Motor neuron (in vitro differentiated cells): ENCODE measurements at regions not wholly inside any gene's neighbourhood (a gene's known extent, or its start where the extent isn't known, plus 50 kb on each side); places are given as distances from the start of the nearest gene placed in this dataset.
A peak's percentile ranks its signal among the peaks of the same experiment; 100 is the strongest.
"Not testable (repeated sequence)": the region's sequence is repeated elsewhere in the genome, so short reads cannot be mapped to it uniquely, and the experiment has no call there.

Source experiments
- ATAC-seq, 8 experiments: fragments of 200-7000 bp; cut with Tn5 transposase; replicated peaks in 6 of 8; 2 replicates each; pipeline ENCODE4 v1.8.0; 2021; ENCODE audit warnings: mild to moderate bottlenecking in 8 of 8, moderate library complexity in 8 of 8
- H3K27ac ChIP-seq, 2 donors: fragments of 250-450 bp; sonication (Bioruptor Pico); 2 replicates each; pipeline ENCODE4 v1.9.0; 2021; ENCODE audit warnings: antibody characterized with exemption in 2 of 2, mild to moderate bottlenecking in 2 of 2, moderate library complexity in 1 of 2
- H3K4me1 ChIP-seq, 2 donors: fragments of 250-450 bp; sonication (Bioruptor Pico); replicated peaks in 1 of 2; 2 replicates each; pipeline ENCODE4 v1.6.1; 2021; ENCODE audit warnings: antibody characterized with exemption in 2 of 2, mild to moderate bottlenecking in 2 of 2, moderate library complexity in 1 of 2
- H3K4me3 ChIP-seq, 5 donors: fragments of 250-450 bp; sonication (Bioruptor Pico); 2 replicates each; pipeline ENCODE4 v1.9.0; 2021; ENCODE audit warnings: antibody characterized with exemption in 5 of 5, mild to moderate bottlenecking in 5 of 5, moderate library complexity in 4 of 5
- WGBS, 10 experiments: fragments of 450-650 bp; shearing (Covaris generic); methylation state at CpG; one replicate each; pipeline ENCODE4 v1.0.0; 2022; 5-methylcytosine and 5-hydroxymethylcytosine counted together
- in situ Hi-C, 9 experiments: fragments of 400-800 bp; cut with MboI; loops; one replicate each; pipeline ENCODE4 v1.15.0; 2021; ENCODE audit warnings: low sequenced_read_pairs in 9 of 9, low pct_unique_long_range_greater_than_20kb in 2 of 9; ENCODE audit not compliant: unreplicated experiment in 9 of 9

DNA sequence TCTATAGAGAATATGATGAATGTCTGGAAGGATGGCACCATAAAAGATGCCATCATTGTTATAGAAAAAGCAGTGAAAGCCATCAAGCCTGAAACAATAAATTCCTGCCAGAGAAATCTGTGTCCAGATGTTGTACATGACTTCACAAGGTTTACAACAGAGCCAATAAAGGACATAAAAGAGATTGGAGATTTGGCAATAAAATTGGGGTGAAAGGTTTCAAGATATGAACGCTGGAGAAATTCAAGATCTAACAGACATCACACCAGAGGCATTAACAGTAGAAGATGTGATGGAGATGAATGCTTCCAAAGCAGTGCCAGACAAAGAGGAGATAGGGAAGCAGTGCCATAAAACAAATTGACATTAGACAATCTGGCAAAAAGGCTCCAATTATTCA, 518.8 kb upstream of the ACVR2A start:
- peaks cover 0 to 2% of the 10 kb centered on the region in 2 donors for H3K4me1 ChIP-seq
- no peak for ATAC-seq
- H3K4me3 ChIP-seq: no peak overlapping the region
- in situ Hi-C loops: loop anchor here in 1 of 9 experiments (25.0 kb wide), 1 partner anchor 239 kb away; no protein-coding TSS in a partner anchor
- WGBS, 10 experiments: 13 to 86% (median 71%) methylated on average over 1 of the region's 1 CpG; no CpG with 5 or more reads in 3 of the 10 experiments
- H3K27ac ChIP-seq: no peak overlapping the region

DNA sequence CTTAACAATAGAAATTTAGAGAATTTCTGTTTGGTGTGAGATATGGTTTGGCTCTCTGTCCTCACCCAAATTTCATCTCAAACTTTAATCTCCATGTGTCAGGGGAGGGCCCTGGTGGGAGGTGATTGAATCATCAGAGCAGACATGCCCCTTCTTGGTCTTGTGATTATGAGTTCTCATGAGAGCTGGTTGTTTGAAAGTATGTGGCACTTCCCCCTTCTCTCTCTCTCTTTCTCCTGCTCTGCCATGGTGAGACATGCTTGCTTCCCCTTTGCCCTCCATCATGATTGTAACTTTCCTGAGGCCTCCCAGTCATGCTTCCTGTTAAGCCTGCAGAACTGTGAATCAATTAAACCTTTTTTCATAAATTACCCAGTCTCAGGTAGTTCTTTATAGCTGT, 524.7 kb upstream of the ACVR2A start:
- Histone ChIP-seq H3K27ac (no peak overlapping the region), H3K4me3 (no peak overlapping the region), H3K4me1 (no peaks in the 10 kb centered on the region)
- no peak for ATAC-seq
- in situ Hi-C loops: loop anchor here in 1 of 9 experiments (25.0 kb wide), 1 partner anchor 233 kb away; no protein-coding TSS in a partner anchor

DNA sequence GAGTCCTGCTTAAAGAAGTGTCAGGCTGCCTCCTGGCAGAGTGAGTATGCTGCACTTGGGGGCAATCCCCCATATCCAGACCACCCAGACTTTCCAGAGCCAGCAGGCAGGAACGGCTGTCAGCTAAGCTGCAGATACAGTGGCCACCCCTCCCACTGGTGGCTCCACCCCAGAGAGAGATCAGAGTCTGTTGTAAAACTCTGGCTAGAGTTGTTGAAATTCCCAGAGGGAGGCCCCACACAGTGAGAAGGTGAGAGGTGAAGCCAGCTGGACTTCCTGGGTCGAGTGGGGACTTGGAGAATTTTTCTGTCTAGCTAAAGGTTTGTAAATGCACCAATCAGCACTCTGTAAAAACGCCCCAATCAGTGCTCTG, 533.8 kb upstream of the ACVR2A start:
- peak in 1 of 8 experiments; percentile 62 for ATAC-seq
- Histone ChIP-seq H3K4me1 (no peaks in the 10 kb centered on the region), H3K27ac (no peak overlapping the region), H3K4me3 (no peak overlapping the region)
- in situ Hi-C loops: loop anchor here in 1 of 9 experiments (25.0 kb wide), 1 partner anchor 224 kb away; no protein-coding TSS in a partner anchor
- 0 to 86% (median 83%) methylated on average over 1 to 3 of the region's 3 CpGs; no CpG with 5 or more reads in 5 of the 10 experiments for WGBS, 10 experiments

DNA sequence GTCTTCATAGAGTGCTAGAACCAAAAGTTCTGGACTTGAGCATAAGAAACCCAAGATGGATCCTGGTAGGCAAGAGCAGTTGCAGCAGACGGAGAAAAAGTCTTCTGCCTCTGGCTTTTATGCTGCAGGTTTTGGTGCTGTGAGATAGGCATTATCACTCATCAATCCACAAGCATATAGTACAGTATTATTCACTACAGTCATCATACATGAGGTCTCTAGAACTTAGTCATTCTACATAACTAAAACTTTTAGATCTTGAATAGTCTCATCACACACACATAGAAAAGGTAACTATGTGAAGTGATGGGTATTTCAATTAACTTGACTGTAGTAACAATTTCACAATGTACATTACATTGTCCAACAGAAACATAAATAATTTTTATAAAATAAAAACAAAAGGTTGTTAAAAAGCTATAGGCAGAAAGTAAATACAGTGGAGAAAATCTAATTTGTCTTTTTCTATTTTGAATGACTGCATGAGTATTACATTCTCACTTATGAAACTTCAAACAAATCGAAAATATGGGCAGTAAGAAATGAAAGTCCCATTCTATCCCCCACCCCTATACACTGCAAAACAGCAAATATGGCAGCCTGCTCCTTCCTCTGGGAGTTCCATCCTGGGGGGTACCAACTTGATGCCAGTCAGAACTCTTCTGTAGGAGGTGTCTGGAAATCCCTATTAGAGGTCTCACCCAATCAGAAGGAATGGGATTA, 534.3 kb upstream of the ACVR2A start:
- in situ Hi-C loops: loop anchor here in 1 of 9 experiments (25.0 kb wide), 1 partner anchor 223 kb away; no protein-coding TSS in a partner anchor
- Histone ChIP-seq H3K4me3 (no peak overlapping the region), H3K27ac (no peak overlapping the region), H3K4me1 (no peaks in the 10 kb centered on the region)
- ATAC-seq: no peak
- 0 to 100% (median 83%) methylated on average over 1 to 2 of the region's 2 CpGs; no CpG with 5 or more reads in 1 of the 10 experiments for WGBS, 10 experiments

DNA sequence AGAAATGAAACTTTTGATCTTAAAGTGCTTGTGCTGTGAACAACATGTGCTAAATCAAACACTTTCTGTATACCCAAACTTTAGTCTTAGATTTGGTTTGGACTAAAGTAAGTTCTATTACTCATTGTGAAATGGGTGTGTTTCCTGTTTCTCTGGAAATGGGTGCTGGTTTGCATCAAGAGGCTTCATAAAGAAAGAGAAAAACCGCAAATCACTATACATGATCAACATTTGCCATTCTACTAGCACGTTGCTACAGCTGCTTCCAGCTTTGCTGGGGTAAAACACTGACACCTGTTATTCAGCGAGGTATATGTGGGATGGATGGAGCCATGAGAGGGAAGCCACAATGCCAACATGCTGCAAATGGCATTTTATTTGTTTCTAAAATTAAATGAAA, 547.0 kb upstream of the ACVR2A start:
- no peak overlapping the region for H3K4me3 ChIP-seq
- no peak overlapping the region for H3K27ac ChIP-seq
- WGBS, 10 experiments: 0 to 100% (median 87%) methylated on average over 1 to 3 of the region's 3 CpGs
- no peak for ATAC-seq
- no peaks in the 10 kb centered on the region for H3K4me1 ChIP-seq
- in situ Hi-C loops: no loop called here

DNA sequence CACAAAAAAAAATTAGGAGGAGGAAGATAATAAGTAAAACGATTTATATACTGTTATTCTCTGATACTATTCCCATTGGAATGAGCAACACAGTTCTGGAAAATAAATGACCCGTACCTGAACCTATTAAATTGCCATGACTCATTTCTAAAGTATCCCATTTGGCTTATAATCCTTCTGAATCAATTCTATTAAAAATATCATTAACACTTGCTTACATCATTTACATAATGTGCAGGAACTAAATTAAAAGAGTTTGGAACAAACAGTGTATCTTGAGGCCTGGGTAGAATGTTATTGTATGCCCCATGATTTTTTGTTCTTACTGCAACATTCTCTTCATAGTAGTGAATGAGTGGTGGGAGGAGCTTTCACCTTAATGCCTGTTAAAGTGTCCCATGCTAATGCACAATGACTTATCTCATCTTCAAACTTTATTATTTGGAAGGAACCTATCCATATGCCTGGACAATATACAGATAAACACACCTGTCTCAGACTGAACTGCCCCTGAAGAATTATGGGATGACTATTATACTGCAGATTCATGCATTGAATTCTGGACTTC, 549.9 kb upstream of the ACVR2A start:
- 0 to 80% (median 25%) methylated on average over 1 to 2 of the region's 2 CpGs; no CpG with 5 or more reads in 2 of the 10 experiments for WGBS, 10 experiments
- ATAC-seq: no peak

DNA sequence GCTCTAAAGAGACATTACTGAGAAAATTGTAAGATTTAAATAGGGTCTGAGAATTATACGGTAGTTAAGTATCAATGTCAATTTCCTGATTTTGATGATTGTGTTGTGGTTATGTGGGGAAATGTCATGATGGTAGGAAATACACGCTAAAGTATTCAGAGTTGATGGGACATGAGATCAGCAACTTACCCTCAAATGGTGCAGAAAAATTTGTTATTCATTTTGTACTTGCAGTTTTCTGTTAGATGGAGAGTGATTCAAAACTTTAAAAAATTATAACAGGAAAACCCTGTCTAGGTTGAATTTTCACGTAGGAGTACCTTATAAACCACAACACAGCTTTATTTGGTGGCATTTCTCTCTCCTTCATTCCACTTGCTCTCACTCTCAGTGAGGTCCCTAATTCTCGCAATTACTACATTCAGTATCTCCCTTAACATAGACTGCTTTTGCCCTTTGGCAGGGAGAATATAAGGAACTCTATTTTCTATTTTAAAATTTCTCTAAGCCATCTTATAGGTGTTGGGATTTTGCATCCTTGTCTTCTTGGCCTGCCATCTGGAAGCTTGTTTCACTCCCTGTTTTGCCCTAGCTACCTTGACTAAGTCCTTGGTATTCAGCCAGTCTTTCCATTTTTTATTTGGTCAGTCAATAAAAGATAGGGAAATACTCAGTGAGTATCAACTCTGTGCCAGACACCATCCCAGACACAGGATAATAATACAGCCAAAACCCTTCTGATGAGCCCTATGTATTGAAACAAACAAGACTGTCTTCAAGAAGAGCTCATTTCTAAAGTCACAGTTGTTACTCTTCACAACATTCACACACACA, 550.6 kb upstream of the ACVR2A start:
- no peaks in the 10 kb centered on the region for H3K4me1 ChIP-seq
- WGBS, 10 experiments: 60 to 100% (median 88%) methylated on average over 1 to 4 of the region's 4 CpGs
- H3K27ac ChIP-seq: no peak overlapping the region
- ATAC-seq: no peak
- H3K4me3 ChIP-seq: no peak overlapping the region
- in situ Hi-C loops: no loop called here

More for the DNA sequence above, 549.9 kb upstream of the ACVR2A start:
- H3K4me3 ChIP-seq: no peak overlapping the region
- no peak overlapping the region for H3K27ac ChIP-seq
- H3K4me1 ChIP-seq: no peaks in the 10 kb centered on the region
- in situ Hi-C loops: no loop called here

DNA sequence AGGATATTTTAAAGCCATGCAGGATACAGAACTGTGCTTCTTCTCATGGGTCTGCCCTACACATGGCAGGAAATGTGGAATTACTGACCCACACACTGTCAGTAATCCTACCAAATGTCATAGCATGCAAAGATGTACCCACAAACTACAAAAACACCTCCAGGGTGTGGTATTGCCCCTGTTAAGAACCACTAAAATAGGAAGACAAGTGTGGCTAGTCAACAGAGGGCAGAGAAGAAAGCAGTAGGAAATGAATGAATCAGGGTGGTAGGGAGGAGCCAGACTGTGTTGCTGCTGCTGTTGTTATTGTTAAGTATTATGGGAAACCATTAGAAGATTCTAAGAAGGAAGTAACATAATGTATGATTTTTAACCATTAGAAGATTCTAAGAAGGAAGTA, 556.7 kb upstream of the ACVR2A start:
- no peaks in the 10 kb centered on the region for H3K4me1 ChIP-seq
- in situ Hi-C loops: no loop called here
- no peak overlapping the region for H3K4me3 ChIP-seq
- peak in 2 of 8 experiments; percentile 29 to 35 for ATAC-seq
- no peak overlapping the region for H3K27ac ChIP-seq

DNA sequence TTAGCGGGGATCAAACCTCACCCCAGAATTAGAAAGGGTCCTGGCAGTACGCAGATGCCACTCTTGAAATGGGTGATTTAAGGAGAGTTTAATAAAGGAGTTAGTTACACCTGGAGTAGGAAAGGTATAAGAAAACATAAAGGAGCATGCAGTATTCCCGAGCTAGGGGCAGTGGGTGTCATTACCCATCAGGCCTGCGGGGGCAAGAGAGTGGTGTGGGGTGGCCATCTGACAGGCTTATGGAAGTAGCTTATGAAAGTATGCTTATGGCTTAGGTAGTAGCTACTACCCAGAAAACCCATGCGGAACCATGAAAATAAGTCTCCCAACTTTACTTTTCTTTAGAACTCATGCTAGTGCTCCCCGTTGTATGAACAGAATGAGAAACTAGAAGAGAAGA, 568.9 kb upstream of the ACVR2A start:
- ATAC-seq: peak in 1 of 8 experiments; percentile 31
- 10 to 100% (median 89%) methylated on average over 2 to 6 of the region's 6 CpGs for WGBS, 10 experiments
- Histone ChIP-seq H3K4me3 (no peak overlapping the region), H3K4me1 (peaks cover 2 to 10% of the 10 kb centered on the region in 2 donors), H3K27ac (no peak overlapping the region)
- in situ Hi-C loops: no loop called here

DNA sequence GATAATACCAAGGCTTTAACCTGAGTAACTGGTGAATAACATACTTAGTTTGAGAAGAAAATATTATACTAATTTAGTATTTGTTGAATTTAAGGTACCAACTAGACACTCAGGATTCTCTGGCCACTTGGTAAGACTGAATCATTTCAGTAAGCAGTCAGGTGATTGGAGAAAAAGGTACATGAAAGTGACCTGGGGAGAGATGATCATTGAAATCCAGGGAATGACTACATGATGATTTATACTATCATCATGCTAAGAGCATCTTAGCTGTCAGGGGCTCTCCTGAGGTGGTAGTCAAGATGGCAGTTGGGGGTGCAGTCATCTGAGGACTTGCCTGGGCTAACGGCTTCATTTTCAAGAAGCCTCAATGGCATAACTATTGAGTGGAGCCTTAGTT, 571.2 kb upstream of the ACVR2A start:
- no peak overlapping the region for H3K27ac ChIP-seq
- no peak overlapping the region for H3K4me3 ChIP-seq
- H3K4me1 ChIP-seq: peaks cover 2 to 10% of the 10 kb centered on the region in 2 donors
- no peak for ATAC-seq
- in situ Hi-C loops: no loop called here
- WGBS, 10 experiments: 33 to 100% (median 60%) methylated on average over 1 of the region's 1 CpG; no CpG with 5 or more reads in 5 of the 10 experiments

DNA sequence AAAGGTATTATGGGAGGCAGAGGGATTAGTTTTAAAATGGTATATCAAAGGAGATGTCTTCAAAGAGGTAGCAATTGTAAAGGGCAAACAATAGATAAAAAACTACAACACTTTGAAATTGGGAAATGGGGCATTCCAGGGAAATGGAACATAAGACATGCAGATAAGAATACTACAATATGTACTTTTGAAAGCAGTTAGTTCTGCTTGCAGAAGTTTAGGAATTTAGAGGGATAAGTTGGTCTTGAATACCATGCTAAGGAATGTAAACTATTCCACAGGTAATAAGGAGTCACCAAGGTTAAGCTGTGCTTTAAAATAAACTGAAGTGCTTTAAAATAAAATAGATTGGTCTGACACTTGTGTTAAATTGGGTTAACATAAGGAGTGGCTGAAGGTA, 571.7 kb upstream of the ACVR2A start:
- no peak overlapping the region for H3K4me3 ChIP-seq
- H3K4me1 ChIP-seq: peaks cover 2 to 10% of the 10 kb centered on the region in 2 donors
- no peak for ATAC-seq
- no peak overlapping the region for H3K27ac ChIP-seq
- in situ Hi-C loops: no loop called here

DNA sequence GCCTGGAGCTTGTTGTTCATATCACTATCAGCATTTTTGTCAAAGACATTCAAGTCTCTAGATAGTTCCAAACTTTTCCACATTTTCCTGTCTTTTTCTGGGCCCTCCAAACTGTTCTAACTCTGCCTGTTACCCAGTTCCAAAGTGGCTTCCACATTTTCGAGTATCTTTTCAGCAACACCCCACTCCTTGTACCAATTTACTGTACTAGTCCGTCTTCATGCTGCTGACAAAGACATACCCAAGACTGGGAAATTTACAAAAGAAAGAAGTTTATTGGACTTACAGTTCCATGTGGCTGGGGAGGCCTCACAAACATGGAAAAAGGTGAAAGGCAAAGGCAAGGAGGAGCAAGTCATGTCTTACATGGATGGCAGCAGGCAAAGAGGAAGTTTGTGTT, 575.2 kb upstream of the ACVR2A start:
- 25 to 94% (median 58%) methylated on average over 1 to 2 of the region's 2 CpGs; no CpG with 5 or more reads in 2 of the 10 experiments for WGBS, 10 experiments
- not testable (repeated sequence) for ATAC-seq

DNA sequence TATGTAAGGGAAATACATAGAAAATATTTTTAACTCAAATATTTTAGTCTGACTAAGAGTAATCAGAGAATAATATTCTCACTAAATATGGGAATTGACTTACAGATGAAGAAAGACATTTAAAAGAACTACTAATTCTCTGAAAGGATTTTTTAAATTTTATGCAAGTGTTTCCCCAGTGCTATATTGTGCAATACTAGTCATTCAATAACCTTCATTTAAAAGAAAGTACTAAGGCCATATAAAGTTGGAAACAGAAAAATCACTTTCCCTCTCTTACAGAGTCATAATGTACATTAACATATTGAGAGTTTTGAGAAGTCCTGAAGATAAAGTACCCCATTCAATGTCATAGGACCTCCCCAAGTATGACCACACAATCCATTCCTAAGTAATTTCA, 584.6 kb upstream of the ACVR2A start:
- in situ Hi-C loops: no loop called here
- H3K4me1 ChIP-seq: no peaks in the 10 kb centered on the region
- peak in 1 of 8 experiments; percentile 60 for ATAC-seq

More for the DNA sequence above, 575.2 kb upstream of the ACVR2A start:
- H3K4me3 ChIP-seq, H3K27ac ChIP-seq, in situ Hi-C loops: not testable (repeated sequence)
- peaks cover 2 to 10% of the 10 kb centered on the region in 2 donors for H3K4me1 ChIP-seq

More for the DNA sequence above, 584.6 kb upstream of the ACVR2A start:
- no peak overlapping the region for H3K4me3 ChIP-seq
- H3K27ac ChIP-seq: no peak overlapping the region
